ENCODE measurements at regions not wholly inside any gene's neighbourhood (a gene's known extent, or its start where the extent isn't known, plus 50 kb on each side); places are given as distances from the start of the nearest gene placed in this dataset.

- TF ChIP-seq POLR2A (IDR thresholded peaks at IDR 0.05) (no peak), CTCF (IDR thresholded peaks at IDR 0.05 in 4 of 5, conservative IDR thresholded peaks at IDR 0.05 in 1 of 5) (no peak)
These were observed 588.3 kb upstream of the KCNMB2 start for GRCh38 chr3:177947901-177948300.
